ENCODE measurements at regions not wholly inside any gene's neighbourhood (a gene's known extent, or its start where the extent isn't known, plus 50 kb on each side); places are given as distances from the start of the nearest gene placed in this dataset.

GRCh38 chr19:31525610-31526147, 176.4 kb upstream of the TSHZ3 start:
- no peak overlapping the region for H3K4me3 ChIP-seq (ENCODE audit: low read depth, low read length)
- CTCF ChIA-PET = no interaction called here
- no peaks in the 10 kb centered on the region for H3K9me3 ChIP-seq (ENCODE audit: control insufficient read depth, insufficient read depth, low read length)
- no peak for TF ChIP-seq CTCF (IDR thresholded peaks at IDR 0.05; ENCODE audit: low read depth, low read length)
- POLR2A ChIA-PET = no interaction called here
- no peak overlapping the region for H3K27ac ChIP-seq (ENCODE audit: low read depth, low read length)
- peaks cover 3% of the 10 kb centered on the region for H3K27me3 ChIP-seq (ENCODE audit: control insufficient read depth, insufficient read depth, low read length)
- no peak for DNase-seq (ENCODE audit: low read depth, low spot score)

- TF ChIP-seq CTCF (IDR thresholded peaks at IDR 0.05; ENCODE audit: low read depth, low read length) = no peak
Measured at GRCh38 chr19:31527443-31527842, 178.2 kb upstream of the TSHZ3 start.

GRCh38 chr19:31528261-31528660, 179.0 kb upstream of the TSHZ3 start:
- peaks cover 3% of the 10 kb centered on the region for H3K27me3 ChIP-seq (ENCODE audit: control insufficient read depth, insufficient read depth, low read length)
- no peak for TF ChIP-seq CTCF (IDR thresholded peaks at IDR 0.05; ENCODE audit: low read depth, low read length)
- H3K4me3 ChIP-seq (ENCODE audit: low read depth, low read length) = no peak overlapping the region
- H3K27ac ChIP-seq (ENCODE audit: low read depth, low read length) = no peak overlapping the region
- H3K9me3 ChIP-seq (ENCODE audit: control insufficient read depth, insufficient read depth, low read length) = no peaks in the 10 kb centered on the region
- DNase-seq (ENCODE audit: low read depth, low spot score) = no peak
- CTCF ChIA-PET = no interaction called here
- POLR2A ChIA-PET = no interaction called here

More at GRCh38 chr19:31527443-31527842, 178.2 kb upstream of the TSHZ3 start:
- Histone ChIP-seq H3K9me3 (ENCODE audit: control insufficient read depth, insufficient read depth, low read length) (no peaks in the 10 kb centered on the region), H3K27ac (ENCODE audit: low read depth, low read length) (no peak overlapping the region), H3K27me3 (ENCODE audit: control insufficient read depth, insufficient read depth, low read length) (peaks cover 3% of the 10 kb centered on the region), H3K4me3 (ENCODE audit: low read depth, low read length) (no peak overlapping the region)
- ChIA-PET CTCF (no interaction called here), POLR2A (no interaction called here)
- DNase-seq (ENCODE audit: low read depth, low spot score) = no peak

- Histone ChIP-seq H3K27ac (ENCODE audit: low read depth, low read length) (no peak overlapping the region), H3K4me3 (ENCODE audit: low read depth, low read length) (no peak overlapping the region), H3K27me3 (ENCODE audit: control insufficient read depth, insufficient read depth, low read length) (peaks cover 3% of the 10 kb centered on the region), H3K9me3 (ENCODE audit: control insufficient read depth, insufficient read depth, low read length) (no peaks in the 10 kb centered on the region)
- DNase-seq (ENCODE audit: low read depth, low spot score) = no peak
- ChIA-PET POLR2A (no interaction called here), CTCF (no interaction called here)
- TF ChIP-seq CTCF (IDR thresholded peaks at IDR 0.05; ENCODE audit: low read depth, low read length) = no peak
Measured at GRCh38 chr19:31529121-31529520, 179.9 kb upstream of the TSHZ3 start.

GRCh38 chr19:31530781-31531180, 181.5 kb upstream of the TSHZ3 start:
- H3K27me3 ChIP-seq (ENCODE audit: control insufficient read depth, insufficient read depth, low read length) = peaks cover 3% of the 10 kb centered on the region
- no peaks in the 10 kb centered on the region for H3K9me3 ChIP-seq (ENCODE audit: control insufficient read depth, insufficient read depth, low read length)
- no peak overlapping the region for H3K27ac ChIP-seq (ENCODE audit: low read depth, low read length)
- no peak for TF ChIP-seq CTCF (IDR thresholded peaks at IDR 0.05; ENCODE audit: low read depth, low read length)
- POLR2A ChIA-PET = no interaction called here
- CTCF ChIA-PET = no interaction called here
- H3K4me3 ChIP-seq (ENCODE audit: low read depth, low read length) = no peak overlapping the region
- DNase-seq (ENCODE audit: low read depth, low spot score) = no peak

Measured in AG04450 (cell line).